Glomerular visceral epithelial cell (primary cell): ENCODE measurements at regions not wholly inside any gene's neighbourhood (a gene's known extent, or its start where the extent isn't known, plus 50 kb on each side); places are given as distances from the start of the nearest gene placed in this dataset.
A peak's percentile ranks its signal among the peaks of the same experiment; 100 is the strongest.
"Not testable (repeated sequence)": the region's sequence is repeated elsewhere in the genome, so short reads cannot be mapped to it uniquely, and the experiment has no call there.

Experiments used
- DNase-seq: peaks from one replicate; pipeline ENCODE4 v3.0.0-alpha.2; 2016; ENCODE audit errors: extremely low spot score

DNA sequence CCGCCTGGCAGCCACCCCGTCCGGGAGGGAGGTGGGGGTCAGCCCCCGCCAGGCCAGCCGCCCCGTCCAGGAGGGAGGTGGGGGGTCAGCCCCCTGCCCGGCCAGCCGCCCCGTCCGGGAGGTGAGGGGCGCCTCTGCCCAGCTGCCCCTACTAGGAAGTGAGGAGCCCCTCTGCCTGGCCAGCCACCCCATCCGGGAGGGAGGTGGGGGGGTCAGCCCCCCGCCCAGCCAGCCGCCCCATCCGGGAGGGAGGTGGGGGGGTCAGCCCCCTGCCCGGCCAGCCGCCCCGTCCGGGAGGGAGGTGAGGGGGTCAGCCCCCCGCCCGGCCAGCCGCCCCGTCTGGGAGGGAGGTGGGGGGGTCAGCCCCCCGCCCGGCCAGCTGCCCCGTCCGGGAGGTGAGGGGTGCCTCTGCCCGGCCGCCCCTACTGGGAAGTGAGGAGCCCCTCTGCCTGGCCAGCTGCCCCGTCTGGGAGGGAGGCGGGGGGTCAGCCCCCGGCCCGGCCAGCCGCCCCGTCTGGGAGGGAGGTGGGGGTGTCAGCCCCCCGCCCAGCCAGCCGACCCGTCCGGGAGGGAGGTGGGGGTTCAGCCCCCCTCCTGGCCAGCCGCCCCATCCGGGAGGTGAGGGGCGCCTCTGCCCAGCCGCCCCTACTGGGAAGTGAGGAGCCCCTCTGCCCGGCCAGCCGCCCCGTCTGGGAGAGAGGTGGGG is 476.6 kb downstream of the MID1IP1 start:
- not testable (repeated sequence) for DNase-seq

DNA sequence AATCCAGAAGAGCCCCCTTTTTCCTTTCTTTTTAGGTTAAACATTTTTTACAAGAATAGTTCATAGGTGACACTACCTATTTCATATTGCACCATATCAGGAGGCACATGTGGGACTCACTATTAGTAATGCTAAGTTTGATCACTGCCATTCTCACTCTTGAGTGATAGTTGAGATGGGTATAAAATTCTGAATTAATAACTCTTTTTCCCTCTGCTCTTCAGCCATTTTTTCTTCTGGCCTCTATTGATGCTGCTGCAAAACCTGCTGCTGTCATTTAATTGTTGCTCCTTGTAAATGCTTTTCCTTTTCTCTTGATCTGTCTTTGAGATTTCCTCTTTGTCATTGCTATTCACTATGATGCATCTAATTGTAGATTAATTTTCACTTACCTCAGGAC is 482.0 kb downstream of the MID1IP1 start:
- no peak for DNase-seq

- no peak for DNase-seq
Observed at GRCh38 chrX:39288592-39288991, 487.3 kb downstream of the MID1IP1 start.

DNA sequence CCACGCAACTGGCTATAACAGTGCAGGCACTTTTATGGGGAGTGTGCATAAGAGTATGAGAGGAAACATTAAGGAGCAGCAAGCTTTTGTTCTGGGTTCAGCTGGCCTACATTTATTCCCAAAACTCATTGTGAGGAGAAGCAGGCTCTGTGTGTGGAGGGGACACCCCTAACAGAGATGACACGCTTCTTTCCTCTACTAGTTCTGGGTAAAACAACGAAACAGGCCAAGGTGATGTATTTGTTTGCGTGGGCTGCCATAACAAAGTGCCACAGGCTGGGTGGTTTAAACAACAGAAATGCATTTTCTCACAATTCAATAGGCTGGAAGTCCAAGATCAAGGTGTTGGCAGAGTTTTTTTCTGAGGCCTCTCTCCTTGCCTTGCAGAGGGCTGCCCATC is 488.6 kb downstream of the MID1IP1 start:
- DNase-seq = no peak

- DNase-seq = no peak
Observed at GRCh38 chrX:39293203-39293602, 491.9 kb downstream of the MID1IP1 start.

DNA sequence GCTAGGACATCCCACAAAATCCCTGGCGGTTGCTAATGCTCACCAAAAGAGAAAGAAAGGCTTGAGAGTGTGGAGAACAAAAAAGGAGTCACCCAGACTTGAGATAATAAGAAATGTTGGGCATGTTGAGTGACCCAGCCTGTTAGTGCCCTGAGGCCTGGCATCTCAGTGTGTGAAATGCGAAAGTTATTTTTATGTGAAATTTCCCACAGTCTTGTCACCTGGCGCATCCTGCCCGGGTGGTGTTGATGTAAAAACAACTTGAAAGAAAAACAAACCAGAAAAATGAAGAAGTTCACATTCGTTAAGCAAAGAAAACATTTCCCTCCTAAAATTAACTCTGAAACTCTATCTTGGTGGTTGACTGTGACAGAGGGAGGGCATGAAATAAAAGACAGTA is 495.2 kb downstream of the MID1IP1 start:
- no peak for DNase-seq

DNA sequence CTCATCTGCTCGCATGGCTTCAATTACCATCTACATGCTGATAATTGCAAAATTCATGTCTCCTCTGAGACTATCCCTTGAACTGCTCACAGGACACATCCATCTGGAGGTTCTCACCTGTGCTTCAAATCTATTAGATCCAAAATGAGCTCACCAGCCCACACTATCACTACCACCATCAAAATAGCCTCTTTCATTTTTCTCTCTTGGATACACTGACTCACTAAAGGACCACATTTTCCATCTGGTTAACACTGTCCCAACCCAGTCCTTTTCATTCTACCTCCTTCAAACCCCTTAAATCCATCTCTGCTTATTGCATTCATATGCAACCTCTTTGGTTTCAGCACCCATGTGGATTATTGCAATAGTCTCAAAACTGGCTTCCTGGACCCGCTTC is 497.6 kb downstream of the MID1IP1 start:
- no peak for DNase-seq

- no peak for DNase-seq
Observed at GRCh38 chrX:39299615-39300014, 498.4 kb downstream of the MID1IP1 start.

DNA sequence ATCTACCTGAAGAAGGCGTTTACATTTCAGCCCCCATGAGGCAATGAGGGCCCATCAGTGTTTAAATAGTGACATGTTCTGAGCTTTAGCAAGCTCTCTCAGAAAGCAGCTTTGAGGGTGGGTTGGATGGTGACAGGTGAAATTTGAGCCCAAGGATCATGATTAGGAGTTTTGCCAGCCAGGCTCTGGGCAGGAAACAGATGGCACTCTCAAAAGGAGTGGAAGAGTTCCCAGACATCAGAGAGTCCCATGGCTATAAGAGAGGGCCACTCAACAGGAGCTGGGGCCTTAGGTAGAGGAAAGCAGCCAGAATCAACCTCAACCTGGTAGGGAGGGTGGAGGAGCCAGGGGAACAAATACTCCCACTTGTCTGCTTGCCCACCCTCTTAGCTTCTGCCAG is 499.8 kb downstream of the MID1IP1 start:
- no peak for DNase-seq

- no peak for DNase-seq
Observed at GRCh38 chrX:39302838-39303237, 501.6 kb downstream of the MID1IP1 start.

GRCh38 chrX:39304746-39305145 is 503.5 kb downstream of the MID1IP1 start:
- DNase-seq = no peak

GRCh38 chrX:39307488-39307887 is 506.2 kb downstream of the MID1IP1 start:
- no peak for DNase-seq

- DNase-seq = peak; percentile 5
Observed at GRCh38 chrX:39308126-39308525, 506.9 kb downstream of the MID1IP1 start.

GRCh38 chrX:39309018-39309635 is 507.9 kb downstream of the MID1IP1 start:
- no peak for DNase-seq

DNA sequence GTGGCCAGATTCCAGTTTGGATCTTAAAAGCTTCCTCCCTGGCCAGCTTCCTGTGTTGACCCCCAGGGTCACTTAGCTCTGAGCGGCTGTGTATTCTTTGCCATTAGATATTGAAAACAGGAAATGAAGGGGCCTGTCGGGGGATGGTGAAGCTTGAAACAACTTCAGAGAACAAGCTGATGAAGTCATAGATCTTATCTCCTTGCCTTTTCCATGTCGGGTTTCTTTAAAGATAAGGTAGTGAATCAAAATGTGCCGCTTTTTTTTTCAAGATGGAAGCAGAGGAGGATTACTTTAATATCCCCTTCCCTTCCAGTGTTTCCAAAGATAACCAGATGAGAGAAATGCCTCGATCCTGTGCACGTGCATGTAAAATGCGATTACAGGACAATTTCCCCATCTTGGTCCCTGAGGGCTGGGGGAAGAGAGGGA is 508.5 kb downstream of the MID1IP1 start:
- DNase-seq = no peak

DNA sequence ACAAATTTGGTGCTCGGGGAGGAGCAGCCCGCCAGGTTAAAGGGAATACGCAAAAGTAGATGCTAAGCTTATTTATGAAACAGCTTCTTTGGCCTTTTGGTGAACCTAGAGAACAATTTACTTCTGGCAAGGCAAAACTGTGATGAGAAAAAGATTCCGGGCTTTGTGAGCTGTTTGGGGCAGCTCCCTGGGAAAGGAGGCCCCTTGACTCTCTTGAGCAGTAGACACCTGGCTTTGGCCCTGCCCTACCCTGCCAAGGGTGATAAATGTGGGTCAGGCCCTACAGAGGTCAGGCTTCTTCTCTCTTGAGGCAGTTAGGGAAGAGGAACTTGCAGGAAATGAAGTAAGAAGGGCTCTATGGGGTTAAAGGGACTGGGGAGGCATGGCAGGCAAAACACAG is 509.6 kb downstream of the MID1IP1 start:
- no peak for DNase-seq

DNA sequence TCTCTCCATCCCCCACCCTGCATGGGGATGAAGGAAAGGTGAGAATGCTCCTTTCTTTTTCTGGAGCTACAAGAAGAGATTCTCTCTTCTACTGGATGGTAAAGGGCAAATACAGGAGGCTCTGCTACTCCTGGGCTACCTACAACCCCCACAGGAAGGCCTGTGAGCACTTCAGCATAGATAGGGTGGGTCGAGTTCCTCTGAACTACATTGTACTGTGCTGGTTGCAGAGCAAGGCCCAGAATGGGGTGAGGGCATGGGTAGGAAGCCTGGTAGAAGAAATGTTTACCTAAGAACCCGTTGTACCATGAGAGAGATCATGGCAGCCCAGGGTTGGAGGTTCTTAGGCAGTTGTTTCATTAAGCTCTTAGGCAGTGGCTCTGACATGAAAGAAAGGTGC is 510.4 kb downstream of the MID1IP1 start:
- no peak for DNase-seq

DNA sequence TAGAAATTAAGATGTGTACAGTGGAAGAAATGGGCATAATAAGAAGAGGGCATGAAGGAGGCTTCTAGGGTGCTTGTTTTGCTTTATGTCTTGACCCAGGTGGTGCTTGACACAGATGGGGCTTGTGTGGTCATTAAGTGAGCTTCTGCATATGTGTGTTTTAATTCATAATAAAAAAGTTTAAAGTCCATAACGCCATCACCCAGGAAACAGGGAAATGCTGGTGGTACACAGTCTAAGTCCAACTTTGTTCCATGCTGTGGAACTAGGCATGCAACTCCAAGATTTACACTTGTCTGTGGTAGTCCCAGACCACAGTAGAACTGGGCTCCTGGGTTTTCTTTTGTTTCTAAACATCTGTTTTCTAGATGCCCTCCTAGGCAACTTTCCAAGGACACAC is 511.9 kb downstream of the MID1IP1 start:
- DNase-seq = no peak

GRCh38 chrX:39318506-39319343 is 517.5 kb downstream of the MID1IP1 start:
- DNase-seq = no peak

GRCh38 chrX:39320165-39320564 is 518.9 kb downstream of the MID1IP1 start:
- no peak for DNase-seq

DNA sequence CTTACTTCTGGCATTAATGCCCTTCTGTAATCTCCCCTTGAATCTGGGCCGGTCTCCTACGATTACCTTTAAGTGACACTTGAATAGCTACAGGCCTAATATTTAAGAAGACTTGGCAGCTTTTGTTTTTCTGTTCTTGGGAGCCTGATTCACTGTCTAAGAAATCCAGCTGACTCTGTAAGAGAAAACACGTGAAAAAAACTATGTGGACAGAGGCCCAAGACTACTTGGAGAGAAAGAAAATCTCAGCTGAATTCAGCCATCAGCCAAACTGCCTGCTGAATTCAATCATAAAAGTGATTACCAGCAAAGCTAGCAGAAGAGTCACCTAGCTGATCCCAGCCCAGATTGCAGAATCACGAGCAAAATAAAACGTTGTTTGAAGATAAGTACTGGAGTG is 521.2 kb downstream of the MID1IP1 start:
- no peak for DNase-seq

GRCh38 chrX:39324233-39324930 is 523.1 kb downstream of the MID1IP1 start:
- DNase-seq = no peak
